ENCODE measurements at regions not wholly inside any gene's neighbourhood (a gene's known extent, or its start where the extent isn't known, plus 50 kb on each side); places are given as distances from the start of the nearest gene placed in this dataset.

DNA sequence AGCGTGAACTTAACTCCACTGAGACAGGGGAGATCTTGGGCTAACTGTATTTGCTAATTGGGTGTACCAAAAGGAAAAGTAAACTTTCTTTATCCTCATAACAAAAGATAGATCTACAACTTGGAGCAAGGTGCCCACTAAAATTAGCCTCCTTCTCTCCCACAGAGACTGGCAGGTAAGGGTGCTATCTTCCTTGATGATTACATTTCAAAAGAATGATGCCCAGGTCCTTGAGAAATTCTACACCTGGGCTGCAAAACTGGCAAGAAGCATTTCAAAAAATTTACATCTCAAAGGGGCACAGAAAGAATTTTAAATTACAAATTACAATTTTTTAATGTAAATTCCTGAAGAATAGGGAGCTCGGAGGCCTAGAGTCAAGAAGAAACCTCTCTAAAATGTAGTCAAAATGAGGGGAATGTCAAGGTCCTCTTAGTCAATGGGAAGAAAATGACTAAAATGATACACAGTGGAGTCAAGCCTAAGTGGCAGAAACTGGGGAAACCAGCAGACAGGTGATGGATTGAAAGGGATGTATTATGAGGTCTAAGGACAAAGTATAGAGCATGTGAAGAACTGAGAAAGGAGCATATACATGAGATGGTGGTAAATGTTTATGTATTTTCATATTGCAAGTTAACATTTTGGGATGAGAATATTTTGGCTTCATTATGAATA, 348.3 kb upstream of the TUSC1 start:
- POLR2A ChIA-PET = no interaction called here
- TF ChIP-seq CTCF (IDR thresholded peaks at IDR 0.05) (no peak), REST (IDR thresholded peaks at IDR 0.05; ENCODE audit: insufficient read depth in 1 of 2, low read depth in 2 of 2, low read length in 1 of 2) (no peak), TCF7L2 (IDR thresholded peaks at IDR 0.05; ENCODE audit: low read depth, low read length) (no peak), POLR2AphosphoS5 (IDR thresholded peaks at IDR 0.05; ENCODE audit: low read depth, low read length) (no peak), SIN3A (IDR thresholded peaks at IDR 0.05; ENCODE audit: borderline replicate concordance, insufficient read depth, low read depth, low read length) (no peak)
- Histone ChIP-seq H3K9me3 (ENCODE audit: control insufficient read depth, insufficient read depth, low read depth, low read length) (no peaks in the 10 kb centered on the region), H3K4me1 (ENCODE audit: control insufficient read depth, insufficient read depth, low read length) (no peaks in the 10 kb centered on the region), H3K36me3 (ENCODE audit: control insufficient read depth, insufficient read depth, low read length) (no peaks in the 10 kb centered on the region), H3K27ac (ENCODE audit: low read length) (no peak overlapping the region), H3K27me3 (ENCODE audit: control insufficient read depth, insufficient read depth, low read length) (no peaks in the 10 kb centered on the region), H3K4me3 (ENCODE audit: low read depth in 2 of 2, low read length in 2 of 2) (no peak overlapping the region)
- ATAC-seq (no peak), DNase-seq (ENCODE audit: low read depth, low spot score) (no peak)
- intact Hi-C loops (cut with micrococcal nuclease; ENCODE audit: unreplicated experiment) = no loop called here
- in situ Hi-C loops (cut with HindIII; ENCODE audit: low pct_unique_long_range_greater_than_20kb, low sequenced_read_pairs) = no loop called here
- CTCF ChIA-PET = no interaction called here
- no TSS peak for BruUV-seq (replicated peaks)

DNA sequence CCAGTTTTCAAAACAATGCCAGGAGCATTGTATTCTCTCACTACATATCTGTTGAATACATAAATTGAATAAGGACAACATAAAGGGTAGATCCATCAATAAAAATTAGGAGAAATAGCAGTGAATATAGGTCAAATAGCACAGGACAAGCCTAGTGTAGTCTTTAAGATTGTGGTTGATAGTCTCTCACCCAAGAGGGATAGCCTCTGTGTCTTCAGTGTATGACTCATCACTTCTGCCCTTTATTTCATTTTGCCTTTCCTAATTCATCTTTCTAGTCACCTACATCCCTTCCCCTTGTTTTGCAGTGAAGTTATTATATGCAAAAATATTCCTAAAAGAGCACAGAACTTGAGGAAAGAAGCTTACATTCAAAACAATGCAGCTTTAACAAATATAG, 335.0 kb upstream of the TUSC1 start:
- H3K4me1 ChIP-seq (ENCODE audit: control insufficient read depth, insufficient read depth, low read length) = no peaks in the 10 kb centered on the region
- ATAC-seq (no peak), DNase-seq (ENCODE audit: low read depth, low spot score) (no peak)
- no peaks in the 10 kb centered on the region for H3K9me3 ChIP-seq (ENCODE audit: control insufficient read depth, insufficient read depth, low read depth, low read length)
- ChIA-PET POLR2A (no interaction called here), CTCF (no interaction called here)
- intact Hi-C loops (cut with micrococcal nuclease; ENCODE audit: unreplicated experiment) (no loop called here), in situ Hi-C loops (cut with HindIII; ENCODE audit: low pct_unique_long_range_greater_than_20kb, low sequenced_read_pairs) (no loop called here)
- no peaks in the 10 kb centered on the region for H3K36me3 ChIP-seq (ENCODE audit: control insufficient read depth, insufficient read depth, low read length)
- no peaks in the 10 kb centered on the region for H3K27me3 ChIP-seq (ENCODE audit: control insufficient read depth, insufficient read depth, low read length)
- TF ChIP-seq TCF7L2 (IDR thresholded peaks at IDR 0.05; ENCODE audit: low read depth, low read length) (no peak), REST (IDR thresholded peaks at IDR 0.05; ENCODE audit: insufficient read depth in 1 of 2, low read depth in 2 of 2, low read length in 1 of 2) (no peak), CTCF (IDR thresholded peaks at IDR 0.05) (no peak), SIN3A (IDR thresholded peaks at IDR 0.05; ENCODE audit: borderline replicate concordance, insufficient read depth, low read depth, low read length) (no peak), POLR2AphosphoS5 (IDR thresholded peaks at IDR 0.05; ENCODE audit: low read depth, low read length) (no peak)
- no peak overlapping the region for H3K27ac ChIP-seq (ENCODE audit: low read length)
- no TSS peak for BruUV-seq (replicated peaks)
- H3K4me3 ChIP-seq (ENCODE audit: low read depth in 2 of 2, low read length in 2 of 2) = no peak overlapping the region
